Erythroblast (primary cell): ENCODE measurements at regions not wholly inside any gene's neighbourhood (a gene's known extent, or its start where the extent isn't known, plus 50 kb on each side); places are given as distances from the start of the nearest gene placed in this dataset.

Experiments used
- DNase-seq, 2 experiments: peaks; one replicate each; lab custom pipeline; 2025; lab: John Stamatoyannopoulos, UW
- GATA1 ChIP-seq: IDR thresholded peaks from 2 replicates; pipeline ENCODE4 v1.6.1; 2011; ENCODE audit warnings: low read depth, mild to moderate bottlenecking, control low read depth, low read length, moderate library complexity
- POLR2A ChIP-seq: IDR thresholded peaks from 2 replicates; pipeline ENCODE4 v1.6.1; 2011; ENCODE audit warnings: mild to moderate bottlenecking, low read length

- no peak for DNase-seq
- TF ChIP-seq POLR2A: no peak
- TF ChIP-seq GATA1: no peak
Observed at GRCh38 chr20:60402189-60403058, 444.2 kb downstream of the CDH26 start.

- no peak for DNase-seq
- TF ChIP-seq GATA1 (no peak), POLR2A (no peak)
Observed at GRCh38 chr20:60403105-60403741, 445.0 kb downstream of the CDH26 start.

- TF ChIP-seq GATA1 (no peak), POLR2A (no peak)
- DNase-seq: no peak
Observed at GRCh38 chr20:60407011-60407771, 449.0 kb downstream of the CDH26 start.

- TF ChIP-seq POLR2A (no peak), GATA1 (no peak)
- DNase-seq: no peak
Observed at GRCh38 chr20:60407938-60408337, 449.7 kb downstream of the CDH26 start.

- no peak for DNase-seq
- no peak for TF ChIP-seq GATA1
- TF ChIP-seq POLR2A: no peak
Observed at GRCh38 chr20:60408435-60408834, 450.2 kb downstream of the CDH26 start.

GRCh38 chr20:60410618-60411264, 452.5 kb downstream of the CDH26 start:
- TF ChIP-seq POLR2A (no peak), GATA1 (no peak)
- DNase-seq: no peak

GRCh38 chr20:60411813-60412212, 453.6 kb downstream of the CDH26 start:
- no peak for DNase-seq
- no peak for TF ChIP-seq GATA1

- TF ChIP-seq POLR2A (no peak), GATA1 (no peak)
- no peak for DNase-seq
Observed at GRCh38 chr20:60420676-60421229, 462.5 kb downstream of the CDH26 start.

- TF ChIP-seq POLR2A: no peak
- TF ChIP-seq GATA1: no peak
- DNase-seq: no peak
Observed at GRCh38 chr20:60422848-60423247, 464.6 kb downstream of the CDH26 start.

GRCh38 chr20:60424267-60424902, 466.2 kb downstream of the CDH26 start:
- no peak for DNase-seq
- TF ChIP-seq GATA1 (no peak), POLR2A (no peak)

GRCh38 chr20:60427516-60427915, 469.3 kb downstream of the CDH26 start:
- TF ChIP-seq GATA1 (no peak), POLR2A (no peak)
- DNase-seq: no peak

GRCh38 chr20:60428651-60429050, 470.4 kb downstream of the CDH26 start:
- no peak for DNase-seq
- no peak for TF ChIP-seq POLR2A
- no peak for TF ChIP-seq GATA1

GRCh38 chr20:60430516-60431001, 472.3 kb downstream of the CDH26 start:
- DNase-seq: no peak

More at GRCh38 chr20:60430516-60431001, 472.3 kb downstream of the CDH26 start:
- TF ChIP-seq POLR2A (no peak), GATA1 (no peak)
